ENCODE measurements at regions not wholly inside any gene's neighbourhood (a gene's known extent, or its start where the extent isn't known, plus 50 kb on each side); places are given as distances from the start of the nearest gene placed in this dataset.

- Histone ChIP-seq H3K36me3 (ENCODE audit: control insufficient read depth in 2 of 2, insufficient read depth in 2 of 2, low read length in 1 of 2) (no peaks in the 10 kb centered on the region), H3K27ac (ENCODE audit: low read depth in 1 of 2, low read length in 1 of 2) (no peak overlapping the region), H3K4me3 (ENCODE audit: low read length in 2 of 2) (no peak overlapping the region), H3K4me1 (ENCODE audit: control insufficient read depth in 2 of 2, insufficient read depth in 2 of 2, low read length in 2 of 2) (no peaks in the 10 kb centered on the region), H3K9me3 (ENCODE audit: control insufficient read depth in 2 of 2, insufficient read depth in 1 of 2, low read length in 1 of 2) (no peaks in the 10 kb centered on the region), H3K27me3 (ENCODE audit: control insufficient read depth in 2 of 2, insufficient read depth in 1 of 2, low read length in 1 of 2) (no peaks in the 10 kb centered on the region)
- DNase-seq (ENCODE audit: low read depth in 6 of 9, low spot score in 9 of 9): no peak
Measured at GRCh38 chr4:100789991-100790390, 272.2 kb upstream of the EMCN start.

DNA sequence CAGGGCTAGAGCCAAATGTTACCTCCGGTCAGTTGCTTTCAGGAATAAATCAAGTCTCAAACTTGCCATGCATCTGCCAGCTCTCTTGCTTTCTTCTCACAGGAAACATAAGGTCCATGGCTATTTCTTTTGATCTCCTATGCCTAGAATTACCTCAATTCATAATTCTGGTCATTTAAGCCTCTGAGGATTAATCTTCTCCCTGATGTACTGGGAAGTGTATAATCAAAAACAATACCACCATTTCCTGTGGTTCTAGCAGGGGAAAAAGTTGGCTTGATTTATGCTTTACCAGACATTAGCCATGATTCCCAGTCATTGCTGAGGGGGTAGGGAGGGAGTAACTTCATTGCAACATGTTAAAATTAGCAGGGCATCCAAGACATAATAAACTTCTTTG, 268.7 kb upstream of the EMCN start:
- no peak for DNase-seq (ENCODE audit: low read depth in 6 of 9, low spot score in 9 of 9)
- Histone ChIP-seq H3K27me3 (ENCODE audit: control insufficient read depth in 2 of 2, insufficient read depth in 1 of 2, low read length in 1 of 2) (no peaks in the 10 kb centered on the region), H3K4me3 (ENCODE audit: low read length in 2 of 2) (no peak overlapping the region), H3K9me3 (ENCODE audit: control insufficient read depth in 2 of 2, insufficient read depth in 1 of 2, low read length in 1 of 2) (no peaks in the 10 kb centered on the region), H3K27ac (ENCODE audit: low read depth in 1 of 2, low read length in 1 of 2) (no peak overlapping the region), H3K4me1 (ENCODE audit: control insufficient read depth in 2 of 2, insufficient read depth in 2 of 2, low read length in 2 of 2) (no peaks in the 10 kb centered on the region), H3K36me3 (ENCODE audit: control insufficient read depth in 2 of 2, insufficient read depth in 2 of 2, low read length in 1 of 2) (no peaks in the 10 kb centered on the region)
- 61% methylated on average over 1 of the region's 1 CpG for WGBS

- WGBS: 42% methylated on average over 5 of the region's 5 CpGs
- Histone ChIP-seq H3K9me3 (ENCODE audit: control insufficient read depth in 2 of 2, insufficient read depth in 1 of 2, low read length in 1 of 2) (peaks cover 0 to 6% of the 10 kb centered on the region in 2 donors), H3K4me3 (ENCODE audit: low read length in 2 of 2) (no peak overlapping the region), H3K4me1 (ENCODE audit: control insufficient read depth in 2 of 2, insufficient read depth in 2 of 2, low read length in 2 of 2) (no peaks in the 10 kb centered on the region), H3K27me3 (ENCODE audit: control insufficient read depth in 2 of 2, insufficient read depth in 1 of 2, low read length in 1 of 2) (no peaks in the 10 kb centered on the region), H3K27ac (ENCODE audit: low read depth in 1 of 2, low read length in 1 of 2) (no peak overlapping the region), H3K36me3 (ENCODE audit: control insufficient read depth in 2 of 2, insufficient read depth in 2 of 2, low read length in 1 of 2) (no peaks in the 10 kb centered on the region)
- no peak for DNase-seq (ENCODE audit: low read depth in 6 of 9, low spot score in 9 of 9)
Measured at GRCh38 chr4:100782356-100782755, 264.5 kb upstream of the EMCN start.

GRCh38 chr4:100781435-100781834, 263.6 kb upstream of the EMCN start:
- no peaks in the 10 kb centered on the region for H3K27me3 ChIP-seq (ENCODE audit: control insufficient read depth in 2 of 2, insufficient read depth in 1 of 2, low read length in 1 of 2)

DNA sequence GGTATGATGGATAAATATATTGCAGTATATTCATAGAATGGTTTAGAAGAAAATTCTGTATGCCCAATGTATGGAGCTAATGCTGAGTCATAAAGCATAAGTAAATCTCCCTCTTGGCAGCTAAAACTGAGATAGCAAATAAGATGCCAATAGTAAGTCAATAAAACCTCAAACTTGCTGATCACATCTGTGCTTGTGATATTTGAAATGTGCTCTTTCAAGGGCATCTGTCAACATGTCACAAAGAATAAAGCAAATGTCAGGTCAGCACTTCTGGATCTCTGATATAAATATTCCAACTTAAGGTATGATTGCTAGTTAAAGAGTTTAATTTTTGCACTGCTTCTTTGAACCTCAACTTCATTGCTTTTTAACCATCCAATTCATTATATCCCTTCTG, 262.3 kb upstream of the EMCN start:
- H3K4me3 ChIP-seq (ENCODE audit: low read length in 2 of 2): no peak overlapping the region
- no peaks in the 10 kb centered on the region for H3K36me3 ChIP-seq (ENCODE audit: control insufficient read depth in 2 of 2, insufficient read depth in 2 of 2, low read length in 1 of 2)
- H3K4me1 ChIP-seq (ENCODE audit: control insufficient read depth in 2 of 2, insufficient read depth in 2 of 2, low read length in 2 of 2): no peaks in the 10 kb centered on the region
- DNase-seq (ENCODE audit: low read depth in 6 of 9, low spot score in 9 of 9): no peak
- H3K27ac ChIP-seq (ENCODE audit: low read depth in 1 of 2, low read length in 1 of 2): no peak overlapping the region
- peaks cover 0 to 12% of the 10 kb centered on the region in 2 donors for H3K9me3 ChIP-seq (ENCODE audit: control insufficient read depth in 2 of 2, insufficient read depth in 1 of 2, low read length in 1 of 2)
- H3K27me3 ChIP-seq (ENCODE audit: control insufficient read depth in 2 of 2, insufficient read depth in 1 of 2, low read length in 1 of 2): no peaks in the 10 kb centered on the region

More at GRCh38 chr4:100781435-100781834, 263.6 kb upstream of the EMCN start:
- Histone ChIP-seq H3K36me3 (ENCODE audit: control insufficient read depth in 2 of 2, insufficient read depth in 2 of 2, low read length in 1 of 2) (no peaks in the 10 kb centered on the region), H3K27ac (ENCODE audit: low read depth in 1 of 2, low read length in 1 of 2) (no peak overlapping the region), H3K4me1 (ENCODE audit: control insufficient read depth in 2 of 2, insufficient read depth in 2 of 2, low read length in 2 of 2) (no peaks in the 10 kb centered on the region), H3K9me3 (ENCODE audit: control insufficient read depth in 2 of 2, insufficient read depth in 1 of 2, low read length in 1 of 2) (peaks cover 0 to 12% of the 10 kb centered on the region in 2 donors), H3K4me3 (ENCODE audit: low read length in 2 of 2) (no peak overlapping the region)
- DNase-seq (ENCODE audit: low read depth in 6 of 9, low spot score in 9 of 9): no peak

GRCh38 chr4:100778431-100778830, 260.6 kb upstream of the EMCN start:
- Histone ChIP-seq H3K27ac (ENCODE audit: low read depth in 1 of 2, low read length in 1 of 2) (no peak overlapping the region), H3K27me3 (ENCODE audit: control insufficient read depth in 2 of 2, insufficient read depth in 1 of 2, low read length in 1 of 2) (no peaks in the 10 kb centered on the region), H3K36me3 (ENCODE audit: control insufficient read depth in 2 of 2, insufficient read depth in 2 of 2, low read length in 1 of 2) (no peaks in the 10 kb centered on the region), H3K4me3 (ENCODE audit: low read length in 2 of 2) (no peak overlapping the region), H3K4me1 (ENCODE audit: control insufficient read depth in 2 of 2, insufficient read depth in 2 of 2, low read length in 2 of 2) (no peaks in the 10 kb centered on the region), H3K9me3 (ENCODE audit: control insufficient read depth in 2 of 2, insufficient read depth in 1 of 2, low read length in 1 of 2) (peaks cover 0 to 12% of the 10 kb centered on the region in 2 donors)
- no peak for DNase-seq (ENCODE audit: low read depth in 6 of 9, low spot score in 9 of 9)
- WGBS: 97% methylated on average over 5 of the region's 5 CpGs

GRCh38 chr4:100762738-100763137, 244.9 kb upstream of the EMCN start:
- H3K27me3 ChIP-seq (ENCODE audit: control insufficient read depth in 2 of 2, insufficient read depth in 1 of 2, low read length in 1 of 2): no peaks in the 10 kb centered on the region
- no peak for DNase-seq (ENCODE audit: low read depth in 6 of 9, low spot score in 9 of 9)
- WGBS: 92% methylated on average over 1 of the region's 1 CpG
- H3K4me3 ChIP-seq (ENCODE audit: low read length in 2 of 2): no peak overlapping the region
- no peak overlapping the region for H3K27ac ChIP-seq (ENCODE audit: low read depth in 1 of 2, low read length in 1 of 2)
- no peaks in the 10 kb centered on the region for H3K4me1 ChIP-seq (ENCODE audit: control insufficient read depth in 2 of 2, insufficient read depth in 2 of 2, low read length in 2 of 2)
- peaks cover 0 to 8% of the 10 kb centered on the region in 2 donors for H3K9me3 ChIP-seq (ENCODE audit: control insufficient read depth in 2 of 2, insufficient read depth in 1 of 2, low read length in 1 of 2)
- no peaks in the 10 kb centered on the region for H3K36me3 ChIP-seq (ENCODE audit: control insufficient read depth in 2 of 2, insufficient read depth in 2 of 2, low read length in 1 of 2)

GRCh38 chr4:100754751-100755150, 236.9 kb upstream of the EMCN start:
- DNase-seq (ENCODE audit: low read depth in 6 of 9, low spot score in 9 of 9): no peak
- 97% methylated on average over 1 of the region's 1 CpG for WGBS

GRCh38 chr4:100746141-100746739, 228.4 kb upstream of the EMCN start:
- no peaks in the 10 kb centered on the region for H3K36me3 ChIP-seq (ENCODE audit: control insufficient read depth in 2 of 2, insufficient read depth in 2 of 2, low read length in 1 of 2)
- no peaks in the 10 kb centered on the region for H3K9me3 ChIP-seq (ENCODE audit: control insufficient read depth in 2 of 2, insufficient read depth in 1 of 2, low read length in 1 of 2)
- H3K27me3 ChIP-seq (ENCODE audit: control insufficient read depth in 2 of 2, insufficient read depth in 1 of 2, low read length in 1 of 2): no peaks in the 10 kb centered on the region
- H3K27ac ChIP-seq (ENCODE audit: low read depth in 1 of 2, low read length in 1 of 2): no peak overlapping the region
- no peak overlapping the region for H3K4me3 ChIP-seq (ENCODE audit: low read length in 2 of 2)
- DNase-seq (ENCODE audit: low read depth in 6 of 9, low spot score in 9 of 9): no peak
- no peaks in the 10 kb centered on the region for H3K4me1 ChIP-seq (ENCODE audit: control insufficient read depth in 2 of 2, insufficient read depth in 2 of 2, low read length in 2 of 2)

More at GRCh38 chr4:100754751-100755150, 236.9 kb upstream of the EMCN start:
- no peaks in the 10 kb centered on the region for H3K4me1 ChIP-seq (ENCODE audit: control insufficient read depth in 2 of 2, insufficient read depth in 2 of 2, low read length in 2 of 2)
- H3K36me3 ChIP-seq (ENCODE audit: control insufficient read depth in 2 of 2, insufficient read depth in 2 of 2, low read length in 1 of 2): no peaks in the 10 kb centered on the region
- H3K9me3 ChIP-seq (ENCODE audit: control insufficient read depth in 2 of 2, insufficient read depth in 1 of 2, low read length in 1 of 2): peaks cover 0 to 7% of the 10 kb centered on the region in 2 donors
- no peak overlapping the region for H3K27ac ChIP-seq (ENCODE audit: low read depth in 1 of 2, low read length in 1 of 2)
- no peaks in the 10 kb centered on the region for H3K27me3 ChIP-seq (ENCODE audit: control insufficient read depth in 2 of 2, insufficient read depth in 1 of 2, low read length in 1 of 2)
- no peak overlapping the region for H3K4me3 ChIP-seq (ENCODE audit: low read length in 2 of 2)

DNA sequence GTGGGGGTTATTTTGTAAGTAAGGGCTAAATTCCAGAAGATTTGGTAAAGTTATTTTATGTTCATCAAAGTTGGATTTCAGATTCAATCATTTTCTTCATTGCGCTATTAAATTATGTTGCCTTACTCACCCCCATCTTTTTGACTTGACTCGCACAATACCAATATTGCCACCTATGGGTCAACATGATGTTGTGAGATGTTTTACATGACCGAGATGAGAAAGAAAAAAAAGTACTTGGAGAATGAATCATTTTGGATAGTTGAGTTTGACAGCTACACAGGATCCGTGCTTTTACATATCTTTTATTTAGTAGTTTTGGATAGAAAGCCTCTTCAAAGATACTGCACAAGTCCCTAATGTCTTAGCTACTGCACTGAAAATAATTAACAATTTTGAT, 224.2 kb upstream of the EMCN start:
- H3K4me1 ChIP-seq (ENCODE audit: control insufficient read depth in 2 of 2, insufficient read depth in 2 of 2, low read length in 2 of 2): no peaks in the 10 kb centered on the region
- H3K27me3 ChIP-seq (ENCODE audit: control insufficient read depth in 2 of 2, insufficient read depth in 1 of 2, low read length in 1 of 2): no peaks in the 10 kb centered on the region
- H3K4me3 ChIP-seq (ENCODE audit: low read length in 2 of 2): no peak overlapping the region
- DNase-seq (ENCODE audit: low read depth in 6 of 9, low spot score in 9 of 9): peak in 3 of 9 donors; percentile 1 to 33 (median 2)
- whole genome bisulfite sequencing: 58% methylated on average over 4 of the region's 4 CpGs
- no peaks in the 10 kb centered on the region for H3K9me3 ChIP-seq (ENCODE audit: control insufficient read depth in 2 of 2, insufficient read depth in 1 of 2, low read length in 1 of 2)
- no peaks in the 10 kb centered on the region for H3K36me3 ChIP-seq (ENCODE audit: control insufficient read depth in 2 of 2, insufficient read depth in 2 of 2, low read length in 1 of 2)
- no peak overlapping the region for H3K27ac ChIP-seq (ENCODE audit: low read depth in 1 of 2, low read length in 1 of 2)
